A673 (cell line): ENCODE measurements at regions not wholly inside any gene's neighbourhood (a gene's known extent, or its start where the extent isn't known, plus 50 kb on each side); places are given as distances from the start of the nearest gene placed in this dataset.

ENCODE experiments used
- CTCF ChIP-seq: fragments of 300-800, 200-600 bp; sonication (generic); conservative IDR thresholded peaks from 2 replicates; pipeline ENCODE4 v1.5.1; 2017; ENCODE audit warnings: low read depth, mild to moderate bottlenecking, antibody characterized with exemption, low read length, moderate library complexity, mixed read lengths
- EZH2 ChIP-seq: fragments of 200-600 bp; sonication (generic); IDR thresholded peaks from 2 replicates; pipeline ENCODE4 v1.6.1; 2017; ENCODE audit warnings: borderline replicate concordance, low read depth, mild to moderate bottlenecking, mixed read lengths, antibody characterized with exemption, low read length; ENCODE audit not compliant: poor library complexity, severe bottlenecking

GRCh38 chr1:37085393-37085792 lies 51.1 kb upstream of the GRIK3 start:
- TF ChIP-seq CTCF (0 out of 2 replicates have a peak, but pooled peaks have one; percentile 11), EZH2 (no peak)
